ENCODE measurements at regions not wholly inside any gene's neighbourhood (a gene's known extent, or its start where the extent isn't known, plus 50 kb on each side); places are given as distances from the start of the nearest gene placed in this dataset.

GRCh38 chr2:118490330-118490729, 357.1 kb downstream of the EN1 start:
- no peak for TF ChIP-seq CTCF (IDR thresholded peaks at IDR 0.05; ENCODE audit: low read depth, low read length, missing input control)
- TF ChIP-seq RAD21 (IDR thresholded peaks at IDR 0.05) = no peak
- no peak for TF ChIP-seq GABPA (IDR thresholded peaks at IDR 0.05 in 1 of 2, conservative IDR thresholded peaks at IDR 0.05 in 1 of 2)
- no peak for TF ChIP-seq MAX (IDR thresholded peaks at IDR 0.05)
- TF ChIP-seq YY1 (IDR thresholded peaks at IDR 0.05) = no peak
- TF ChIP-seq FOXA1 (IDR thresholded peaks at IDR 0.05) = no peak

Data from liver (tissue), 3 donors.